ENCODE measurements at regions not wholly inside any gene's neighbourhood (a gene's known extent, or its start where the extent isn't known, plus 50 kb on each side); places are given as distances from the start of the nearest gene placed in this dataset.

- H3K36me3 ChIP-seq (ENCODE audit: control insufficient read depth, insufficient read depth, low read length), result no peaks in the 10 kb centered on the region
Observed at GRCh38 chr11:88016392-88017170, 158.7 kb downstream of the RAB38 start.

GRCh38 chr11:88015170-88015569, 160.1 kb downstream of the RAB38 start:
- ChIA-PET POLR2A (no interaction called here), CTCF (interaction anchor here (0.7 to 4.7 kb wide), 11 partner anchors 9 to 872 kb away, joined by 3 to 59 read pairs (median 15); no protein-coding TSS in a partner anchor)
- DNase-seq (ENCODE audit: low read depth), result no peak
- H3K4me3 ChIP-seq (ENCODE audit: low read depth, low read length), result no peak overlapping the region
- H3K36me3 ChIP-seq (ENCODE audit: control insufficient read depth, insufficient read depth, low read length), result no peaks in the 10 kb centered on the region
- no peaks in the 10 kb centered on the region for H3K27me3 ChIP-seq (ENCODE audit: control insufficient read depth, insufficient read depth, low read length)
- TF ChIP-seq CTCF (IDR thresholded peaks at IDR 0.05; ENCODE audit: insufficient read depth, low read depth, low read length), result no peak

More at GRCh38 chr11:88016392-88017170, 158.7 kb downstream of the RAB38 start:
- peak; percentile 77 for TF ChIP-seq CTCF (IDR thresholded peaks at IDR 0.05; ENCODE audit: insufficient read depth, low read depth, low read length)
- ChIA-PET POLR2A (no interaction called here), CTCF (interaction anchor here (0.5 to 4.7 kb wide), 29 partner anchors 8 to 1066 kb away, joined by 3 to 59 read pairs (median 3); no protein-coding TSS in a partner anchor)
- DNase-seq (ENCODE audit: low read depth), result peak; percentile 47
- H3K4me3 ChIP-seq (ENCODE audit: low read depth, low read length), result no peak overlapping the region
- H3K27me3 ChIP-seq (ENCODE audit: control insufficient read depth, insufficient read depth, low read length), result no peaks in the 10 kb centered on the region

- CTCF ChIA-PET, result interaction anchor here (0.6 kb wide), 1 partner anchor 539 kb away, joined by 3 read pairs; no protein-coding TSS in a partner anchor
- no peak for TF ChIP-seq CTCF (IDR thresholded peaks at IDR 0.05; ENCODE audit: insufficient read depth, low read depth, low read length)
- Histone ChIP-seq H3K27me3 (ENCODE audit: control insufficient read depth, insufficient read depth, low read length) (no peaks in the 10 kb centered on the region), H3K36me3 (ENCODE audit: control insufficient read depth, insufficient read depth, low read length) (no peaks in the 10 kb centered on the region), H3K4me3 (ENCODE audit: low read depth, low read length) (no peak overlapping the region)
- POLR2A ChIA-PET, result no interaction called here
- DNase-seq (ENCODE audit: low read depth), result no peak
Observed at GRCh38 chr11:88013508-88014065, 161.7 kb downstream of the RAB38 start.

- ChIA-PET CTCF (interaction anchor here (1.4 to 1.7 kb wide), 3 partner anchors 60 to 539 kb away, joined by 3 to 9 read pairs (median 5); no protein-coding TSS in a partner anchor), POLR2A (no interaction called here)
- Histone ChIP-seq H3K36me3 (ENCODE audit: control insufficient read depth, insufficient read depth, low read length) (no peaks in the 10 kb centered on the region), H3K27me3 (ENCODE audit: control insufficient read depth, insufficient read depth, low read length) (no peaks in the 10 kb centered on the region), H3K4me3 (ENCODE audit: low read depth, low read length) (no peak overlapping the region)
- no peak for DNase-seq (ENCODE audit: low read depth)
- TF ChIP-seq CTCF (IDR thresholded peaks at IDR 0.05; ENCODE audit: insufficient read depth, low read depth, low read length), result no peak
Observed at GRCh38 chr11:88012456-88012855, 162.8 kb downstream of the RAB38 start.

GRCh38 chr11:87976009-87976408, 199.2 kb downstream of the RAB38 start:
- H3K36me3 ChIP-seq (ENCODE audit: control insufficient read depth, insufficient read depth, low read length), result no peaks in the 10 kb centered on the region
- POLR2A ChIA-PET, result no interaction called here
- no peak overlapping the region for H3K4me3 ChIP-seq (ENCODE audit: low read depth, low read length)
- no peak for TF ChIP-seq CTCF (IDR thresholded peaks at IDR 0.05; ENCODE audit: insufficient read depth, low read depth, low read length)
- no peak for DNase-seq (ENCODE audit: low read depth)
- no peaks in the 10 kb centered on the region for H3K27me3 ChIP-seq (ENCODE audit: control insufficient read depth, insufficient read depth, low read length)
- CTCF ChIA-PET, result no interaction called here
